GOT3 (cell line): ENCODE measurements at regions not wholly inside any gene's neighbourhood (a gene's known extent, or its start where the extent isn't known, plus 50 kb on each side); places are given as distances from the start of the nearest gene placed in this dataset.
"Not testable (repeated sequence)": the region's sequence is repeated elsewhere in the genome, so short reads cannot be mapped to it uniquely, and the experiment has no call there.

Experiments
- DNase-seq: peaks from one replicate; lab custom pipeline; 2025; ENCODE audit warnings: mixed read lengths; lab: John Stamatoyannopoulos, UW

- DNase-seq = not testable (repeated sequence)
Observed at GRCh38 chr2:95727420-95727819, 135.6 kb downstream of the TRIM43 start.

GRCh38 chr2:95728878-95729596, 137.2 kb downstream of the TRIM43 start:
- no peak for DNase-seq

GRCh38 chr2:95729597-95729955, 137.8 kb downstream of the TRIM43 start:
- no peak for DNase-seq

GRCh38 chr2:95730813-95731212, 139.0 kb downstream of the TRIM43 start:
- no peak for DNase-seq

GRCh38 chr2:95734976-95735890, 143.4 kb downstream of the TRIM43 start:
- DNase-seq = no peak

- no peak for DNase-seq
Observed at GRCh38 chr2:95738301-95738700, 146.5 kb downstream of the TRIM43 start.

- DNase-seq = not testable (repeated sequence)
Observed at GRCh38 chr2:95752126-95752525, 160.3 kb downstream of the TRIM43 start.

GRCh38 chr2:95753812-95754211, 162.0 kb downstream of the TRIM43 start:
- DNase-seq = not testable (repeated sequence)

GRCh38 chr2:95754213-95754612, 162.4 kb downstream of the TRIM43 start:
- DNase-seq = not testable (repeated sequence)

GRCh38 chr2:95754819-95755563, 163.2 kb downstream of the TRIM43 start:
- DNase-seq = not testable (repeated sequence)

- DNase-seq = not testable (repeated sequence)
Observed at GRCh38 chr2:95755956-95756669, 164.3 kb downstream of the TRIM43 start.

GRCh38 chr2:95757988-95758387, 166.2 kb downstream of the TRIM43 start:
- no peak for DNase-seq

- DNase-seq = no peak
Observed at GRCh38 chr2:95759481-95760246, 167.9 kb downstream of the TRIM43 start.

- DNase-seq = no peak
Observed at GRCh38 chr2:95760806-95761525, 169.2 kb downstream of the TRIM43 start.

- no peak for DNase-seq
Observed at GRCh38 chr2:95761556-95761955, 169.8 kb downstream of the TRIM43 start.

GRCh38 chr2:95762023-95763021, 170.5 kb downstream of the TRIM43 start:
- not testable (repeated sequence) for DNase-seq

- not testable (repeated sequence) for DNase-seq
Observed at GRCh38 chr2:95763074-95763473, 171.3 kb downstream of the TRIM43 start.

GRCh38 chr2:95764966-95765365, 173.2 kb downstream of the TRIM43 start:
- not testable (repeated sequence) for DNase-seq
